HCT116 (cell line): ENCODE measurements at regions not wholly inside any gene's neighbourhood (a gene's known extent, or its start where the extent isn't known, plus 50 kb on each side); places are given as distances from the start of the nearest gene placed in this dataset.

Experiments
- ATAC-seq: fragments of 200-7000 bp; cut with Tn5 transposase; 2 replicates; pipeline ENCODE4 v1.9.1; 2020; ENCODE audit warnings: mild to moderate bottlenecking, moderate library complexity
- BruUV-seq: library from RNA; stranded (reverse); fragments of 400-500 nt; replicated peaks from 2 replicates; lab custom pipeline; 2021; lab: Mats Ljungman, UMichigan
- CTCF ChIA-PET: fragments of 300-600 bp; sonication (Branson Sonifier 250); formaldehyde crosslinking; loops from one replicate; lab custom pipeline; 2021; ENCODE audit warnings: antibody characterized with exemption; lab: Charles Lee
- POLR2A ChIA-PET: fragments of 300-600, 350-600 bp; sonication (Branson Sonifier 250); formaldehyde crosslinking; loops from one replicate; lab custom pipeline; 2021; ENCODE audit warnings: antibody characterized with exemption; lab: Charles Lee
- RAD21 ChIA-PET, 2 experiments: fragments of 300-600 bp; sonication (Branson Sonifier 250); formaldehyde crosslinking; loops; one replicate each; lab custom pipeline; 2023; ENCODE audit warnings: low total read pairs in 2 of 2; ENCODE audit not compliant: uncharacterized antibody in 2 of 2, unreplicated experiment in 2 of 2, low non-redundant PET in 1 of 2; lab: Charles Lee
- DNase-seq: peaks from one replicate; pipeline ENCODE4 v3.0.0-alpha.2; 2010; ENCODE audit warnings: low read depth, low spot score
- H2AFZ ChIP-seq: fragments of 200-600 bp; shearing (Covaris generic), sonication (generic); 2 replicates; pipeline ENCODE4 v1.6.1; 2017; ENCODE audit warnings: low read depth, mixed run types, mixed read lengths, antibody characterized with exemption, low read length; ENCODE audit not compliant: poor library complexity, severe bottlenecking
- H3K27ac ChIP-seq: 2 replicates; pipeline ENCODE4 v1.5.1; 2012; ENCODE audit warnings: low read depth, low read length
- H3K27me3 ChIP-seq: fragments of 200-600 bp; sonication (generic); 2 replicates; pipeline ENCODE4 v1.6.1; 2016; ENCODE audit warnings: mixed run types, low read length, mixed read lengths; ENCODE audit not compliant: insufficient read depth
- H3K36me3 ChIP-seq, 2 experiments: fragments of 200-500 bp in 1 of 2; fragments of 200-600 bp in 1 of 2; sonication (Bioruptor generic) in 1 of 2; sonication (generic) in 1 of 2; 2 replicates each; pipeline versions ENCODE4 v1.5.1 to v1.6.1; 2014 to 2016; ENCODE audit warnings: low read length in 2 of 2, inconsistent platforms in 1 of 2, mixed read lengths in 1 of 2, mixed run types in 1 of 2; ENCODE audit not compliant: insufficient read depth in 2 of 2, control insufficient read depth in 1 of 2
- H3K4me1 ChIP-seq, 2 experiments: fragments of 200-600 bp in 1 of 2; sonication (generic) in 1 of 2; 2 replicates each; pipeline versions ENCODE4 v1.5.1 to v1.6.1; 2012 to 2017; ENCODE audit warnings: low read length in 2 of 2, inconsistent platforms in 1 of 2, mild to moderate bottlenecking in 1 of 2, mixed read lengths in 1 of 2, mixed run types in 1 of 2, moderate library complexity in 1 of 2; ENCODE audit not compliant: insufficient read depth in 2 of 2, control insufficient read depth in 1 of 2
- H3K4me2 ChIP-seq: fragments of 200-600 bp; sonication (generic); 2 replicates; pipeline ENCODE4 v1.6.1; 2017; ENCODE audit warnings: mixed run types, low read length, mixed read lengths
- H3K4me3 ChIP-seq, 2 experiments: fragments of 200-600 bp in 1 of 2; sonication (generic) in 1 of 2; replicated peaks in 1 of 2; 2 replicates each; pipeline ENCODE4 v1.5.1; 2011 to 2016; ENCODE audit warnings: low read length in 2 of 2, control low read depth in 1 of 2, low read depth in 1 of 2, mild to moderate bottlenecking in 1 of 2, mixed read lengths in 1 of 2, mixed run types in 1 of 2
- H3K79me2 ChIP-seq: fragments of 200-600 bp; sonication (generic); 2 replicates; pipeline ENCODE4 v1.6.1; 2017; ENCODE audit warnings: mild to moderate bottlenecking, mixed run types, low read length, moderate library complexity, mixed read lengths; ENCODE audit not compliant: insufficient read depth
- H3K9ac ChIP-seq: fragments of 200-600 bp; sonication (generic); 2 replicates; pipeline ENCODE4 v1.6.1; 2016; ENCODE audit warnings: low read length, mixed read lengths
- H3K9me2 ChIP-seq: fragments of 200-600 bp; sonication (generic), shearing (Covaris generic); 2 replicates; pipeline ENCODE4 v1.6.1; 2017; ENCODE audit warnings: mixed run types, mild to moderate bottlenecking, moderate library complexity; ENCODE audit not compliant: insufficient read depth
- H3K9me3 ChIP-seq, 2 experiments: fragments of 200-500 bp in 1 of 2; fragments of 200-600 bp in 1 of 2; sonication (Bioruptor generic) in 1 of 2; sonication (generic) in 1 of 2; 2 replicates each; pipeline ENCODE4 v1.6.1; 2014 to 2017; ENCODE audit warnings: low read length in 2 of 2, mixed read lengths in 2 of 2, inconsistent platforms in 1 of 2, low read depth in 1 of 2, mild to moderate bottlenecking in 1 of 2, mixed run types in 1 of 2, moderate library complexity in 1 of 2; ENCODE audit not compliant: control insufficient read depth in 1 of 2, insufficient read depth in 1 of 2
- H4K20me1 ChIP-seq: fragments of 200-600 bp; sonication (generic), shearing (Covaris generic); 2 replicates; pipeline ENCODE4 v1.6.1; 2017; ENCODE audit warnings: mixed run types, mild to moderate bottlenecking, moderate library complexity; ENCODE audit not compliant: insufficient read depth
- ATF3 ChIP-seq: IDR thresholded peaks from 2 replicates; pipeline ENCODE4 v1.6.1; 2012
- CBX3 ChIP-seq: IDR thresholded peaks from 2 replicates; pipeline ENCODE4 v1.6.1; 2012; ENCODE audit warnings: low read depth
- CEBPB ChIP-seq: IDR thresholded peaks from 2 replicates; pipeline ENCODE4 v1.6.1; 2012; ENCODE audit warnings: low read depth
- ELF1 ChIP-seq: IDR thresholded peaks from 2 replicates; pipeline ENCODE4 v1.6.1; 2012; ENCODE audit warnings: low read depth, borderline replicate concordance
- EZH2phosphoT487 ChIP-seq: fragments of 200-600 bp; IDR thresholded peaks from 2 replicates; pipeline ENCODE4 v1.6.1; 2018; ENCODE audit warnings: antibody characterized with exemption, borderline replicate concordance
- FOSL1 ChIP-seq: IDR thresholded peaks from 2 replicates; pipeline ENCODE4 v1.6.1; 2012; ENCODE audit warnings: low read depth
- MAX ChIP-seq: IDR thresholded peaks from 2 replicates; pipeline ENCODE4 v1.6.1; 2012
- POLR2A ChIP-seq: IDR thresholded peaks from 2 replicates; pipeline ENCODE4 v1.7.0; 2011; ENCODE audit warnings: borderline replicate concordance; ENCODE audit not compliant: insufficient read depth, insufficient read length; ENCODE audit errors: extremely low read depth
- POLR2AphosphoS5 ChIP-seq: IDR thresholded peaks from 2 replicates; pipeline ENCODE4 v1.6.1; 2011; ENCODE audit warnings: mild to moderate bottlenecking, low read depth, low read length, moderate library complexity
- RAD21 ChIP-seq: IDR thresholded peaks from 2 replicates; pipeline ENCODE4 v1.6.1; 2012; ENCODE audit warnings: low read depth, mild to moderate bottlenecking
- REST ChIP-seq: IDR thresholded peaks from 2 replicates; pipeline ENCODE4 v1.6.1; 2012; ENCODE audit warnings: low read depth
- SIN3A ChIP-seq: IDR thresholded peaks from 2 replicates; pipeline ENCODE4 v1.6.1; 2012; ENCODE audit warnings: low read depth
- SP1 ChIP-seq: IDR thresholded peaks from 2 replicates; pipeline ENCODE4 v1.6.1; 2012; ENCODE audit warnings: low read depth
- SRF ChIP-seq: IDR thresholded peaks from 2 replicates; pipeline ENCODE4 v1.6.1; 2012; ENCODE audit warnings: low read depth
- TCF7L2 ChIP-seq: IDR thresholded peaks from 2 replicates; pipeline ENCODE4 v1.7.0; 2011; ENCODE audit warnings: borderline replicate concordance, inconsistent platforms; ENCODE audit not compliant: insufficient read depth, insufficient read length; ENCODE audit errors: extremely low read depth
- YY1 ChIP-seq: IDR thresholded peaks from 2 replicates; pipeline ENCODE4 v1.6.1; 2011; ENCODE audit warnings: low read length, low read depth, moderate library complexity, mild to moderate bottlenecking; ENCODE audit not compliant: insufficient replicate concordance; ENCODE audit errors: extremely low read depth
- ZNF274 ChIP-seq: fragments of 200-500 bp; sonication (Bioruptor generic); IDR thresholded peaks from 2 replicates; pipeline ENCODE4 v1.6.1; 2014; ENCODE audit warnings: mild to moderate bottlenecking, low read depth, low read length, inconsistent platforms
- intact Hi-C: fragments of 100-400 bp; cut with micrococcal nuclease; formaldehyde crosslinking; loops from 2 replicates; pipeline ENCODE4 v1.10.0; 2022
- TF ChIP-seq, protein P1 (sequence below), 3 experiments: fragments of 200-600 bp in 1 of 3; sonication (generic) in 1 of 3; IDR thresholded peaks in 2 of 3; conservative IDR thresholded peaks in 1 of 3; 2 replicates each; pipeline ENCODE4 v1.5.1; 2012 to 2017; ENCODE audit warnings: low read depth in 2 of 3, low read length in 2 of 3, antibody characterized with exemption in 1 of 3, borderline replicate concordance in 1 of 3, control low read depth in 1 of 3, mild to moderate bottlenecking in 1 of 3, mixed read lengths in 1 of 3, mixed run types in 1 of 3, moderate library complexity in 1 of 3; ENCODE audit not compliant: insufficient read depth in 1 of 3

DNA sequence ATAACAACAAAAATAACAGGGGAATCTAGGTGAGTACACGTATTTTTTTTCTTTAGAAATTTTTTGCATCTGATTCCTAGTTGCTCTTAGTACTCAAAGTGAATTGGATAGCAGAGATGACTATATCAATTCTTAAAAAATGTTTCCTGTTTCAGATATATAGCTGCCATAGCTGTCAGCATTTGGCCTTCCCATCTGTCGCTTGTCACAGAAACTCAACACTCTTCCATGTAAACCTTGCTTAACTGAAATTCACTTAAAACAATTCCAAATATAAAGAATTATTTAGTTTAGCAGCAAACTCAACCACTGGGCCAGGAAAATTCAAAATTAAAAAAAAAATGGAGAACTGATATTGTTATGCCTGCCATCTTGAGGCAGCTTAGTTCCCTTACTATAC is 807.5 kb downstream of the IGSF11 start:
- no peak for TF ChIP-seq ELF1
- no peak for TF ChIP-seq SIN3A
- no peak for TF ChIP-seq FOSL1
- TF ChIP-seq, protein P1, sequence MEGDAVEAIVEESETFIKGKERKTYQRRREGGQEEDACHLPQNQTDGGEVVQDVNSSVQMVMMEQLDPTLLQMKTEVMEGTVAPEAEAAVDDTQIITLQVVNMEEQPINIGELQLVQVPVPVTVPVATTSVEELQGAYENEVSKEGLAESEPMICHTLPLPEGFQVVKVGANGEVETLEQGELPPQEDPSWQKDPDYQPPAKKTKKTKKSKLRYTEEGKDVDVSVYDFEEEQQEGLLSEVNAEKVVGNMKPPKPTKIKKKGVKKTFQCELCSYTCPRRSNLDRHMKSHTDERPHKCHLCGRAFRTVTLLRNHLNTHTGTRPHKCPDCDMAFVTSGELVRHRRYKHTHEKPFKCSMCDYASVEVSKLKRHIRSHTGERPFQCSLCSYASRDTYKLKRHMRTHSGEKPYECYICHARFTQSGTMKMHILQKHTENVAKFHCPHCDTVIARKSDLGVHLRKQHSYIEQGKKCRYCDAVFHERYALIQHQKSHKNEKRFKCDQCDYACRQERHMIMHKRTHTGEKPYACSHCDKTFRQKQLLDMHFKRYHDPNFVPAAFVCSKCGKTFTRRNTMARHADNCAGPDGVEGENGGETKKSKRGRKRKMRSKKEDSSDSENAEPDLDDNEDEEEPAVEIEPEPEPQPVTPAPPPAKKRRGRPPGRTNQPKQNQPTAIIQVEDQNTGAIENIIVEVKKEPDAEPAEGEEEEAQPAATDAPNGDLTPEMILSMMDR (IDR thresholded peaks at IDR 0.05 in 2 of 3, conservative IDR thresholded peaks at IDR 0.05 in 1 of 3; ENCODE audit: borderline replicate concordance in 1 of 3, insufficient read depth in 1 of 3, low read depth in 2 of 3, low read length in 2 of 3) = no peak
- TF ChIP-seq POLR2A = no peak
- no peak for TF ChIP-seq TCF7L2
- TF ChIP-seq ZNF274 = no peak
- no peak for TF ChIP-seq CBX3
- no peak for TF ChIP-seq MAX
- no peak for TF ChIP-seq SRF
- no peak for TF ChIP-seq POLR2AphosphoS5
- no peak for TF ChIP-seq SP1
- TF ChIP-seq EZH2phosphoT487 = no peak
- no peak for TF ChIP-seq YY1
- no peak for TF ChIP-seq CEBPB
- TF ChIP-seq ATF3 = no peak
- no peak for TF ChIP-seq RAD21
- TF ChIP-seq REST = no peak
- Histone ChIP-seq H3K4me3 (no peak overlapping the region), H3K27ac (no peak overlapping the region), H3K9me3 (no peaks in the 10 kb centered on the region), H2AFZ (no peak overlapping the region), H3K79me2 (no peaks in the 10 kb centered on the region), H3K27me3 (no peaks in the 10 kb centered on the region), H3K9me2 (no peaks in the 10 kb centered on the region), H3K4me1 (no peaks in the 10 kb centered on the region), H3K9ac (no peak overlapping the region), H3K4me2 (no peak overlapping the region), H4K20me1 (no peaks in the 10 kb centered on the region), H3K36me3 (no peaks in the 10 kb centered on the region)
- intact Hi-C loops = no loop called here
- ATAC-seq = no peak
- DNase-seq = no peak
- CTCF ChIA-PET = no interaction called here
- POLR2A ChIA-PET = no interaction called here
- RAD21 ChIA-PET = no interaction called here
- BruUV-seq = no TSS peak
